Testis (tissue), 2 donors: ENCODE measurements at regions not wholly inside any gene's neighbourhood (a gene's known extent, or its start where the extent isn't known, plus 50 kb on each side); places are given as distances from the start of the nearest gene placed in this dataset.

Experiments used
- POLR2A ChIP-seq: fragments of 450-650 bp; IDR thresholded peaks from one replicate; pipeline ENCODE4 v1.6.1; 2017; ENCODE audit warnings: antibody characterized with exemption, mild to moderate bottlenecking, moderate library complexity
- TF ChIP-seq, protein P1 (sequence below), 3 experiments: fragments of 450-650 bp in 2 of 3; fragments of 200-600 bp in 1 of 3; sonication (generic) in 1 of 3; IDR thresholded peaks; one replicate each; pipeline ENCODE4 v1.5.1; 2016 to 2019; ENCODE audit warnings: antibody characterized with exemption in 3 of 3, mild to moderate bottlenecking in 2 of 3, moderate library complexity in 1 of 3

DNA sequence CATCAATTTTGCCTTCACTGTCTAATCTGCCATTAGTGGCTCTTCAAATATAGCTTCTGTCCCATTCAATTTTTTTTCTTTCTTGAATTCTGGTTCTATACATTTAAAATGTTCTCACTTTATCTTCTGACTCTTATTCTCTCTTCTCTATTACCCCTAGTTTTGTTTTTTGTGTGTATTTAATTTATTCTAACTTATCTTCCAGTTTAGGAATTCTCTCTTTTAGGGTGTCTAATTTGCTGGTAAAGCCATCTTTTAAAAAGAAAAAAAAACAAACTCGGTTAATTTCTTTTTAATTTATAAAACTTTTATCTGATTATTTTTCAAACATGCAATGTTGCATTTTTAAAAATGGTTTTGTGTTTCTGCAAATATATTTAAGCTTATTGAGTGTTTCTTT lies 80.3 kb upstream of the OXGR1 start:
- TF ChIP-seq, protein P1, sequence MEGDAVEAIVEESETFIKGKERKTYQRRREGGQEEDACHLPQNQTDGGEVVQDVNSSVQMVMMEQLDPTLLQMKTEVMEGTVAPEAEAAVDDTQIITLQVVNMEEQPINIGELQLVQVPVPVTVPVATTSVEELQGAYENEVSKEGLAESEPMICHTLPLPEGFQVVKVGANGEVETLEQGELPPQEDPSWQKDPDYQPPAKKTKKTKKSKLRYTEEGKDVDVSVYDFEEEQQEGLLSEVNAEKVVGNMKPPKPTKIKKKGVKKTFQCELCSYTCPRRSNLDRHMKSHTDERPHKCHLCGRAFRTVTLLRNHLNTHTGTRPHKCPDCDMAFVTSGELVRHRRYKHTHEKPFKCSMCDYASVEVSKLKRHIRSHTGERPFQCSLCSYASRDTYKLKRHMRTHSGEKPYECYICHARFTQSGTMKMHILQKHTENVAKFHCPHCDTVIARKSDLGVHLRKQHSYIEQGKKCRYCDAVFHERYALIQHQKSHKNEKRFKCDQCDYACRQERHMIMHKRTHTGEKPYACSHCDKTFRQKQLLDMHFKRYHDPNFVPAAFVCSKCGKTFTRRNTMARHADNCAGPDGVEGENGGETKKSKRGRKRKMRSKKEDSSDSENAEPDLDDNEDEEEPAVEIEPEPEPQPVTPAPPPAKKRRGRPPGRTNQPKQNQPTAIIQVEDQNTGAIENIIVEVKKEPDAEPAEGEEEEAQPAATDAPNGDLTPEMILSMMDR (IDR thresholded peaks at IDR 0.05) = no peak
- no peak for TF ChIP-seq POLR2A
